ENCODE measurements at regions not wholly inside any gene's neighbourhood (a gene's known extent, or its start where the extent isn't known, plus 50 kb on each side); places are given as distances from the start of the nearest gene placed in this dataset.
A peak's percentile ranks its signal among the peaks of the same experiment; 100 is the strongest.

- no peak overlapping the region for H3K27ac Mint-ChIP-seq
- H3K36me3 Mint-ChIP-seq (ENCODE audit: low read depth), result no peaks in the 10 kb centered on the region
- DNase-seq, result no peak
- ATAC-seq, result no peak
- H3K4me1 Mint-ChIP-seq, result no peaks in the 10 kb centered on the region
- ChIA-PET POLR2A (no interaction called here), CTCF (no interaction called here)
- intact Hi-C loops (cut with DNase I, micrococcal nuclease), result no loop called here
- no peak overlapping the region for H3K4me3 Mint-ChIP-seq
- no peaks in the 10 kb centered on the region for H3K9me3 Mint-ChIP-seq (ENCODE audit: low read depth)
- H3K27me3 Mint-ChIP-seq, result peaks cover 4% of the 10 kb centered on the region
Observed at GRCh38 chr10:10310498-10310897, 707.2 kb upstream of the CELF2 start.

DNA sequence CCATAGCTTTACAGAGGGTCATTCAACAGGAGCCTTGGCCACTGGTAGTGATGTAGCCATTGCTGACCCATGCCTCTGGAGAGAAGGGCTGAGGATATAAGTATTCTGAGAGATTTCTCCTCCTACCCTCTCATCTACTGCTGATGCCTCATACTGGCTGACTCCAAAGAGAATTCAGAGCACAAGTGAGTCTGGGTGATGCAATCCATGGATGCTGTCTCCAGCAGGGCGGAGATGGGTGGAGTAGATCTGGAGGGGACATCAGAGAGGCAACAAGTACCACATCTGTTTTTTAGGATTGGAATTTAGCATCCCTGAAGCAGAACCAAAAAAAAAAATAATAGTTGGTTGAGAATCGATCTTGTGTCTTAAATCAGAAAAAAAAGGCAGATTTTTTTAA, 705.7 kb upstream of the CELF2 start:
- no peaks in the 10 kb centered on the region for H3K4me1 Mint-ChIP-seq
- no peak for ATAC-seq
- peaks cover 6% of the 10 kb centered on the region for H3K27me3 Mint-ChIP-seq
- no peak overlapping the region for H3K4me3 Mint-ChIP-seq
- no peak for DNase-seq
- no peaks in the 10 kb centered on the region for H3K9me3 Mint-ChIP-seq (ENCODE audit: low read depth)
- no peak overlapping the region for H3K27ac Mint-ChIP-seq
- intact Hi-C loops (cut with DNase I, micrococcal nuclease), result no loop called here
- POLR2A ChIA-PET, result no interaction called here
- H3K36me3 Mint-ChIP-seq (ENCODE audit: low read depth), result no peaks in the 10 kb centered on the region
- CTCF ChIA-PET, result interaction anchor here (0.6 to 0.7 kb wide), 2 partner anchors 13 to 414 kb away, joined by 3 to 4 read pairs; no protein-coding TSS in a partner anchor

DNA sequence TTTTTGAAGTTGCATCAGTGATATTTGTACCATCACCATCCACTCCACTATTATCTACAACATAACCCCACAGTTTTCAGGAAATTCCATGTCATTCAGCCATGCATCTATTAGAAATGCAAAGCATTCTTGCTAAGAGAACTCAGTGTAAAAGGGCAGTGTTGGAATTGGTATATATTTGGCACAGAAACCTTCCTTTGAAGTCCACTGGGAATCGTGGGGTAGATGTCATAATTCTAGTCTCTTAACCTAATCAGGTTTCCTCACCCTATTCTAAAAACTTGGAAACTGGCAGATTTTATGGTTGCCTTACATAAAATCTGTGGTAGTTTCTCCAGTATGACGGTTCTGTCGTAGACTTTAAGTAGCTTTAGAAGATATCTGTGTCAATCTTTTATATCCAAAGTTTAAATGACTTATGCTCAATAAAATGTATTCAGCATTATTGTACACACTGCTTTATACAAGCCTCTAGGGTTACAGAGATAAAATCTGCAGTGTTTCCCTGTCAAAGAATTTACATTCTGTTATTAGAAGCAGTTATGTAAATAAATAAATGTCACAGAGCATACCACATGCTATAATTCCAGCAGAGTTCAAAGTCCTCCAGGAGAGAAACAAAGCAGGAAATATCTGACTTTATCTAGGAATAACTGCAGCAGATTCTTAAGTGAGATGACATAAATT, 704.4 kb upstream of the CELF2 start:
- H3K4me3 Mint-ChIP-seq, result no peak overlapping the region
- CTCF ChIA-PET, result no interaction called here
- POLR2A ChIA-PET, result no interaction called here
- H3K27me3 Mint-ChIP-seq, result peaks cover 10% of the 10 kb centered on the region
- no peaks in the 10 kb centered on the region for H3K9me3 Mint-ChIP-seq (ENCODE audit: low read depth)
- intact Hi-C loops (cut with DNase I, micrococcal nuclease), result no loop called here
- DNase-seq (no peak), ATAC-seq (no peak)
- H3K4me1 Mint-ChIP-seq, result no peaks in the 10 kb centered on the region
- no peak overlapping the region for H3K27ac Mint-ChIP-seq
- H3K36me3 Mint-ChIP-seq (ENCODE audit: low read depth), result no peaks in the 10 kb centered on the region

GRCh38 chr10:10314626-10315025, 703.0 kb upstream of the CELF2 start:
- H3K4me1 Mint-ChIP-seq, result no peaks in the 10 kb centered on the region
- H3K27me3 Mint-ChIP-seq, result peaks cover 8% of the 10 kb centered on the region
- DNase-seq (no peak), ATAC-seq (no peak)
- POLR2A ChIA-PET, result no interaction called here
- no peak overlapping the region for H3K27ac Mint-ChIP-seq
- intact Hi-C loops (cut with DNase I, micrococcal nuclease), result no loop called here
- H3K36me3 Mint-ChIP-seq (ENCODE audit: low read depth), result no peaks in the 10 kb centered on the region
- no peaks in the 10 kb centered on the region for H3K9me3 Mint-ChIP-seq (ENCODE audit: low read depth)
- CTCF ChIA-PET, result no interaction called here
- no peak overlapping the region for H3K4me3 Mint-ChIP-seq

GRCh38 chr10:10315989-10316388, 701.7 kb upstream of the CELF2 start:
- no peak overlapping the region for H3K27ac Mint-ChIP-seq
- no peak overlapping the region for H3K4me3 Mint-ChIP-seq
- intact Hi-C loops (cut with DNase I, micrococcal nuclease), result no loop called here
- CTCF ChIA-PET, result interaction anchor here (0.6 kb wide), 1 partner anchor 19 kb away, joined by 3 read pairs; no protein-coding TSS in a partner anchor
- no peaks in the 10 kb centered on the region for H3K36me3 Mint-ChIP-seq (ENCODE audit: low read depth)
- ATAC-seq (no peak), DNase-seq (no peak)
- H3K9me3 Mint-ChIP-seq (ENCODE audit: low read depth), result no peaks in the 10 kb centered on the region
- no peaks in the 10 kb centered on the region for H3K4me1 Mint-ChIP-seq
- peaks cover 6% of the 10 kb centered on the region for H3K27me3 Mint-ChIP-seq
- POLR2A ChIA-PET, result no interaction called here

GRCh38 chr10:10317151-10317550, 700.5 kb upstream of the CELF2 start:
- H3K4me1 Mint-ChIP-seq, result peaks cover 2% of the 10 kb centered on the region
- peaks cover 6% of the 10 kb centered on the region for H3K27me3 Mint-ChIP-seq
- intact Hi-C loops (cut with DNase I, micrococcal nuclease), result no loop called here
- no peak for ATAC-seq
- no peak overlapping the region for H3K4me3 Mint-ChIP-seq
- no peaks in the 10 kb centered on the region for H3K9me3 Mint-ChIP-seq (ENCODE audit: low read depth)
- no peak overlapping the region for H3K27ac Mint-ChIP-seq
- DNase-seq, result no peak
- POLR2A ChIA-PET, result no interaction called here
- H3K36me3 Mint-ChIP-seq (ENCODE audit: low read depth), result no peaks in the 10 kb centered on the region
- CTCF ChIA-PET, result no interaction called here

DNA sequence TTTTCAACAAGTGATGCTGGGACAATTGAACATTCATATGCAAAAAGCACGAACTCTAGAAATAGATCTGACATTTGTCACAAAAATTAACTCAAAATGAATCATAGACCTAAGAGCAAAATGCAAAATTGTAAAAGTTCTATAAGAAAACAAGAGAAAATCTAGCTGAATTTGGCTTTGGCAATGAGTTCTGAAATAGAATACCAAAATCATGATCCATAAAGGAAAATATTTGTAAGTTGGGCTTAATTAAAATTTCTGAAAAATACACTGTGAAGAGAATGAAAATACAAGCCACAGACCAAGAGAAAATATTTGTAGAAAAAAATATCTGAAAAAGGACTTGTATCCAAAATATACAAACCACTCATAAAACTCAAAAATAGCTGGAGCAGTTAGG, 698.8 kb upstream of the CELF2 start:
- Mint-ChIP-seq H3K36me3 (ENCODE audit: low read depth) (no peaks in the 10 kb centered on the region), H3K27me3 (peaks cover 6% of the 10 kb centered on the region), H3K9me3 (ENCODE audit: low read depth) (no peaks in the 10 kb centered on the region), H3K27ac (no peak overlapping the region), H3K4me1 (peaks cover 2% of the 10 kb centered on the region), H3K4me3 (no peak overlapping the region)
- DNase-seq (no peak), ATAC-seq (no peak)
- CTCF ChIA-PET, result no interaction called here
- intact Hi-C loops (cut with DNase I, micrococcal nuclease), result no loop called here
- POLR2A ChIA-PET, result no interaction called here

DNA sequence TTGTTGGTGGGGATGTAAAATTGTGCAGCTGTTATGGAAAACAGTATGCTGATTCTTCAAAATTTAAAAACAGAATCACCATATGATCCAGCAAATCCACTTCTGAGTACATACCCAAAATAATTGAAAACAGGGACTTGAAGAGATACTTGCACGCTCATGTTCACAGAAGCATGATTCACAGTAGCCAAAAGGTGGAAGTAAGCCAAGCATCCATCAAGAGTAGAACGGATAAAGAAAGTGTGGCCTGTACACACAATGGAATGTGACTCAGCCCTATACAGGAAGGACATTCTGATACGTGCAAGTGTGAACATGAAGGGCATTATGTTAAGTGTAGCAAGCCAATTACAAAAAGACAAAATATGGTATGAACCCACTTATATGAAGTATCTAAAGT, 696.7 kb upstream of the CELF2 start:
- H3K4me3 Mint-ChIP-seq, result no peak overlapping the region
- no peak for DNase-seq
- intact Hi-C loops (cut with DNase I, micrococcal nuclease), result no loop called here
- H3K36me3 Mint-ChIP-seq (ENCODE audit: low read depth), result no peaks in the 10 kb centered on the region
- ATAC-seq, result peak; percentile 55
- peaks cover 2% of the 10 kb centered on the region for H3K4me1 Mint-ChIP-seq
- H3K9me3 Mint-ChIP-seq (ENCODE audit: low read depth), result no peaks in the 10 kb centered on the region
- ChIA-PET POLR2A (no interaction called here), CTCF (no interaction called here)
- no peak overlapping the region for H3K27ac Mint-ChIP-seq
- peaks cover 12% of the 10 kb centered on the region for H3K27me3 Mint-ChIP-seq

GRCh38 chr10:10326116-10326515, 691.6 kb upstream of the CELF2 start:
- Mint-ChIP-seq H3K27me3 (peaks cover 9% of the 10 kb centered on the region), H3K4me1 (peaks cover under 1% of the 10 kb centered on the region), H3K9me3 (ENCODE audit: low read depth) (no peaks in the 10 kb centered on the region), H3K4me3 (no peak overlapping the region), H3K27ac (no peak overlapping the region), H3K36me3 (ENCODE audit: low read depth) (no peaks in the 10 kb centered on the region)
- intact Hi-C loops (cut with DNase I, micrococcal nuclease), result no loop called here
- ChIA-PET POLR2A (no interaction called here), CTCF (no interaction called here)
- DNase-seq, result no peak
- no peak for ATAC-seq

DNA sequence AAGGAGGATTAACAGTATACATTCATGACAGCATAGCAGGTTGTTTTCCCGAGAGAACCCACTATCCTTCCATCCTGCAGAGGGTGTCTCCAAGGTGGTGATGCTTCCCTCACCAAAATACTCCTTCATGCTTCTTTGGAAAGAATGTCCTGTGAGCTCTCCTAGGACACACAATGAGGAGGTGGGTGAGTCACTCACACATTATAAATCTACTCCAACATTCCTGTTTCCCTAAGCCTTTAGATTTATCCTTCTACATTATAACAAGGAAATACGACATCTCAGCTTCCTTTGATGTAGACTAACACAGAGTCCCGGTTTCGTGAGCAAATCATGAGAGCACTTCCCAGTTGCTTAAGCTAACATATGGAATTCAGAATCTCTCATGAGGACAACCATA, 689.7 kb upstream of the CELF2 start:
- ATAC-seq (no peak), DNase-seq (no peak)
- H3K4me1 Mint-ChIP-seq, result no peaks in the 10 kb centered on the region
- ChIA-PET CTCF (no interaction called here), POLR2A (no interaction called here)
- H3K4me3 Mint-ChIP-seq, result no peak overlapping the region
- no peaks in the 10 kb centered on the region for H3K36me3 Mint-ChIP-seq (ENCODE audit: low read depth)
- intact Hi-C loops (cut with DNase I, micrococcal nuclease), result no loop called here
- H3K27me3 Mint-ChIP-seq, result peaks cover 11% of the 10 kb centered on the region
- no peaks in the 10 kb centered on the region for H3K9me3 Mint-ChIP-seq (ENCODE audit: low read depth)
- H3K27ac Mint-ChIP-seq, result no peak overlapping the region

GRCh38 chr10:10330418-10330817, 687.3 kb upstream of the CELF2 start:
- ChIA-PET POLR2A (no interaction called here), CTCF (no interaction called here)
- no peaks in the 10 kb centered on the region for H3K9me3 Mint-ChIP-seq (ENCODE audit: low read depth)
- intact Hi-C loops (cut with DNase I, micrococcal nuclease), result no loop called here
- DNase-seq (no peak), ATAC-seq (no peak)
- peaks cover 10% of the 10 kb centered on the region for H3K27me3 Mint-ChIP-seq
- H3K27ac Mint-ChIP-seq, result no peak overlapping the region
- H3K4me3 Mint-ChIP-seq, result no peak overlapping the region
- no peaks in the 10 kb centered on the region for H3K4me1 Mint-ChIP-seq
- no peaks in the 10 kb centered on the region for H3K36me3 Mint-ChIP-seq (ENCODE audit: low read depth)

DNA sequence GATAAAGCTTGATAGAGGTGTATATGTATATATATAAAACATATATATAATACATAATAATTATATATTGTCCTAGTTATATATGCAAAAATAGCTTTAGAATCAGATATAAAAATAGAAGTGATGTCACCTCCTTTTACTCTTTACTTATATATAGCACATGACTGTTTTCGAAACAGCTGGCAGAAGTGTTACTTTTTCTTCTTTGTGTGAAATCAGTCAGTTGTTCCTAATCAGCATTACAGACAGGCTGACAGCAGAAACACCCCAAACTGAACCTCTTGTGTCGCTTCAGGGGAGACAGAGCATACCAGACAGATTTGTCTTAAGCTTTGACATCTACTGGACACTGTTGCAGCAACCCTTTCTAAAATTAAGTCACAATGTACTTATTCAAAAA, 684.9 kb upstream of the CELF2 start:
- no peaks in the 10 kb centered on the region for H3K9me3 Mint-ChIP-seq (ENCODE audit: low read depth)
- no peak overlapping the region for H3K27ac Mint-ChIP-seq
- no peak overlapping the region for H3K4me3 Mint-ChIP-seq
- intact Hi-C loops (cut with DNase I, micrococcal nuclease), result no loop called here
- ChIA-PET POLR2A (no interaction called here), CTCF (no interaction called here)
- ATAC-seq (no peak), DNase-seq (no peak)
- H3K36me3 Mint-ChIP-seq (ENCODE audit: low read depth), result no peaks in the 10 kb centered on the region
- no peaks in the 10 kb centered on the region for H3K4me1 Mint-ChIP-seq
- H3K27me3 Mint-ChIP-seq, result peaks cover 18% of the 10 kb centered on the region

GRCh38 chr10:10333622-10334021, 684.0 kb upstream of the CELF2 start:
- Mint-ChIP-seq H3K27me3 (peaks cover 15% of the 10 kb centered on the region), H3K27ac (no peak overlapping the region), H3K4me1 (no peaks in the 10 kb centered on the region), H3K9me3 (ENCODE audit: low read depth) (no peaks in the 10 kb centered on the region), H3K36me3 (ENCODE audit: low read depth) (no peaks in the 10 kb centered on the region), H3K4me3 (no peak overlapping the region)
- intact Hi-C loops (cut with DNase I, micrococcal nuclease), result no loop called here
- ChIA-PET POLR2A (no interaction called here), CTCF (no interaction called here)
- no peak for DNase-seq
- ATAC-seq, result no peak
